SH-SY5Y (cell line): ENCODE measurements at regions not wholly inside any gene's neighbourhood (a gene's known extent, or its start where the extent isn't known, plus 50 kb on each side); places are given as distances from the start of the nearest gene placed in this dataset.

Experiments used
- GATA2 ChIP-seq: IDR thresholded peaks from 2 replicates; pipeline ENCODE4 v1.6.1; 2011; ENCODE audit warnings: mild to moderate bottlenecking, low read depth, low read length
- GATA3 ChIP-seq: IDR thresholded peaks from 2 replicates; pipeline ENCODE4 v1.6.1; 2011; ENCODE audit warnings: low read depth, mild to moderate bottlenecking, low read length, moderate library complexity

- TF ChIP-seq GATA3 (no peak), GATA2 (no peak)
Observed at GRCh38 chr10:62460393-62460792, 86.2 kb downstream of the ZNF365 start.
